Right kidney (tissue), 1 donor: ENCODE measurements at regions not wholly inside any gene's neighbourhood (a gene's known extent, or its start where the extent isn't known, plus 50 kb on each side); places are given as distances from the start of the nearest gene placed in this dataset.

ENCODE experiments used
- DNase-seq: peaks from one replicate; pipeline ENCODE4 v3.0.0-alpha.2; 2016

DNA sequence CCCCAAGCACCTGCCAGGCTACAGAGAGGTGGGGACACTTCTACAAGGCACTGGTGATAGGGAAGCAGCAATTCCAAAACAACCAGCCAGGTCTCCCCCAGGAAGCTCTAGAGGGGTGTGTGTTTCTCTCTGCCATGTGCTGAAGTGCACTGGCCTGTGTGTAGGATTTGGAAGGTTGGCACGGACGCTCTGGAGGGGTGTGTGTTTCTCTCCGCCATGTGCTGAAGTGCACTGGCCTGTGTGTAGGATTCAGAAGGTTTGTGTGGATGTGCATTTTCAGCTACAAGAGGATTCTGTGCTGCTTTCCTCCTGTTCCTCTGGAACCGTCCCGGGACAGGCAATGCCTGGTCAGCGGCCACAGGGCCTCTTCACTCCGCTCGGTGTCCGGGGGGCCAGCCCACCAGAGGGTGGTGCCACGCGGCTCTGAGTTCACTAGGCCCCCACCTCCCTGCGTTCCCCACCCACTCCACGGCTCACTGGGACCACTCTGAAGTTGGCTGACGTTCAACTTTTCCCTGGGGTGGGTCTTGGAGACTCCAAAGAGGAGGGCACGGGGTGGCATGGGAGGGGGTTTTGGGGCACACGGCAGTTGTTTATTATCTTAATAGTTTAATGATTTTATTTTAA is 552.8 kb downstream of the BRD1 start:
- no peak for DNase-seq

DNA sequence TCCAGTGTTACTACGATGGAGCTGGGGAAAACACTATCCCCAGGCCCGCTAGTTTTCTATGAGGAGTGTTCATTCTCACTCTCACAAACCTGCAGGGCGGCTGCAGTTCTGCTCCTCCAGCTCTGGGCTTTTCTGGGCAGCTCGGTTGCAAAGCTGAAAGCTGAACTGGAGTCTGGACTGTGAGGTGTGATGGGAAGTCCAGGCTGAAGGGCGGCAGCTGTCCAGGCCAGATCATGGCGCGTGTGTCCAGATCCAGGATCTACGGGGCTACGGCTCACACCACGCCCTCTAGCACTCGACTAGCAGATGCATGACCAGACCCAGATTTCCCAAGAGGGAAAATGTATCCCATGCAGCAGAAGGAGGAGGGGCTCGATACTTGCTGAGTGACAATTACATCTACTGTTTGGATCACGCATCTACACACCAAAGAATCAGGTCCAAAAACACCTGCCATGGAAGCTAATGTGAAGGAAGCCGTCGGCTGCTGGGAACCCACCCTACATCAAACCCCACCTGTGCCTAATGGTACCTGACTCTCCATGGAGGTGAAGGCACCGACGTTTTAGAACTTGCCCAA is 555.0 kb downstream of the BRD1 start:
- DNase-seq: no peak

DNA sequence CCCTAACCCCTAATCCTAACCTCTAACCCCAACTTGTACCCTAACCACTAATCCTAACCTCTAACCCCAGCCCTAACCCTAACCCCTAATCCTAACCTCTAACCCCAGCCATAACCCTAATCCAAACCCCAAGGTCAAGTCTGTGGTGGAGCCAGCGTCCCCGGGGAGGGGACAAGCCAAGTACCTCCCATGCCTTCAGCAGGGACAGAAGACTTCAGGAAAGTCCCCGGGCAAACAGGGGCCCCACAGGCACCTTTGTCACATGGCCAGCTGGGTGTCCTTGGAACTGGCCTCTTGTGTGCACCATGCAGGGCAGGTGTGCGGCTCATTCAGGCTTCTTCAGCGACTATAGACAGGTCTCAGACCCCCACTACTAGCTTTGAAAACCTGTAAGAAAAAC is 555.8 kb downstream of the BRD1 start:
- DNase-seq: no peak

GRCh38 chr22:49271369-49271727 is 556.3 kb downstream of the BRD1 start:
- DNase-seq: no peak

DNA sequence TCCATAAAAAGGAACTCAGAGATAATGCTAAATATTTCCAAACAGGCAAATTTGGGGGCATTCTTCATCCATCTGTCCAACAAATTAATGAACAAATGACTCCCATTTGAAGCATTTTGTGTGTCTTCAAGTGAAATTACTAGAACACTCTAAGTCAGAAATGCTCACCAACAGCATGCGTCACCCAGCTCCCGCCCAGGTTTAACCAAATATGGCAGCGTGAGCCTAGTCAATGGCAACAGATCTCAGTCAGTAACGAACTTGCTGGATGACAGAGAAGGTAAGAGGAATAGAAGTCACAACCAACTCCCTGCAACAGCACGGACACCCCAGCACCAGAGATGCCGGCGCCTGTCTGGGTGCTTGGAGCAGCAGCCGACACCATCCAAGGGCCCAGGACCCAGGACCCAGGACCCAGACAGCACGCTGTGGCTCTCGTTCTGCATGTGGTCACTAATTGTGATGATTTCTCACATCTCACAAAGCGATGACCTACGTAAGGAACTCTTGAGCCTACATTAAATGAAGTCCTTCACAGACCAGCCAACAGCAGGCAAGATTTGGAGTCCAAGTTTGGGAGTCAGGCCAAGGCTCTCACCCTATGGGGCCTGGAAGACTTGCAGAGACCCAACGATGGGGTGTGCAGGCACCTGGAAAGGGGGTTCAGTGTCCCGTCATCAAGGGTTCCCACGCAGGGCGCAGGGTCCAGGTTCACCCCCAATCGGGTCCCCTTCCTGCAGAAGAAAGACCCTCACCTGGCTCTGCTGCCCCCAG is 556.9 kb downstream of the BRD1 start:
- no peak for DNase-seq

GRCh38 chr22:49269928-49270327 is 557.7 kb downstream of the BRD1 start:
- no peak for DNase-seq

- no peak for DNase-seq
These were observed 558.3 kb downstream of the BRD1 start for GRCh38 chr22:49269371-49269770.

DNA sequence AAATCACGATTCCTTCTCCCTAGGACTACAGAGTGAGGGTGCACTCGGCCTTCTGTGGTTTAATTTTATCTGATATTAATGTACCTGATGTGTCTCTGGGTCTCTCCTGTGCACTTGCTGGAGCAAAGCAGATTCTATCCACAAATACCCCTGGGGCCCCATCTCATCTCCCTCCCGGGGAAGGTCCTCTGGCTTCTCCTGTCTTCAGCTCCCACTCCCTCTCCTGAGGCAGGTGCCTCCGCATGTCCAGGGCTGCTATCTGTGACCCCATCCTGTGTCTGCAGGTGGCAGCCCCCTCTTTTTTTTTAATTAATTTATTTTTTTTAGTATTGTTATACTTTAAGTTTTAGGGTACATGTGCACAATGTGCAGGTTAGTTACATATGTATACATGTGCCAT is 558.7 kb downstream of the BRD1 start:
- no peak for DNase-seq

- no peak for DNase-seq
These were observed 559.7 kb downstream of the BRD1 start for GRCh38 chr22:49267996-49268395.

DNA sequence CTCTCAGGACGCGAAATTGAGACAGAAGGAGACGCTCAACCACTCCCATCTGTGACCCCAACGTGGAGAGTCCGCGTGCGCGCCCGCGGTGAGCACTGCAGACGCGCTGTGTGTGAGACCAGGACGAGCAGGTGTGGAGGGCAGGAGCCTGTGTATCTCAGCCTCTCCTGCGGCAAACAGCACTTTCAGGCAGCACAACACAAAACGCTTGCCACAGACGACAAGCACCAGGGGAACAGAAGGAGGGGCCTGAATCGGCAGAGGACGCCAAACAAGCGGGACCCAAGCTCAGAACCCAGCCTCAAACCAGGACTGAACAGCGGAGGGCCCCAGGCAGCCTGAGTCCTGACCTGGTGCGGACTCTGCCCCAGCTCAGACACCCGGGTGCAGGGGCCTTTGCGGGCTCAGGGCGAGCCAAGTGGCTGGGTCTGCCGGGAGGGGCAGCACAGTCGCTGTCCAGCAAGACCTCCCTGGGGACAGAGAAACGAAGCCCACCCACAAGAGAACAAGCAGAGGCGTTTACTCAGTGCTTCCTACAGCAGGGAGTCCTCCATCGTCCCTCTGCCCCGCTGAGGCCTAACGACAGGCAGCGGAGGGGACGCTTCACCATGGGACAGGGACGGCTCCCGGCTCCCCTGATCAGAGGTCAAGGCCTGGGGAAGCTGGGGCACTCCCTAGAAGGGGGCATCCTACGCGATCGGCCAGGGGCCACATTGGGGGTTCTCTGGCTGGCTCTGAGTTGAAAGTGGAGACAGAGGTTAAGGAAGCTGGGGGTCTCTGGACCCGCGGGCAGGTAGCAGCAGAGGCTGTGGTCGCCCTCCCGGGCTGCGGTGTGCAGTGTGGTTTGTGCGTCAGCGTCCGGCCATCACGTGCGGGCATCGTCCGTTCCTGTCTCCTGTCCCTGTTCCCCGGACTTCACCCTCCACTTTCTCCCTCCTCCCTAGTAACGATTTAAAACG is 560.8 kb downstream of the BRD1 start:
- no peak for DNase-seq

DNA sequence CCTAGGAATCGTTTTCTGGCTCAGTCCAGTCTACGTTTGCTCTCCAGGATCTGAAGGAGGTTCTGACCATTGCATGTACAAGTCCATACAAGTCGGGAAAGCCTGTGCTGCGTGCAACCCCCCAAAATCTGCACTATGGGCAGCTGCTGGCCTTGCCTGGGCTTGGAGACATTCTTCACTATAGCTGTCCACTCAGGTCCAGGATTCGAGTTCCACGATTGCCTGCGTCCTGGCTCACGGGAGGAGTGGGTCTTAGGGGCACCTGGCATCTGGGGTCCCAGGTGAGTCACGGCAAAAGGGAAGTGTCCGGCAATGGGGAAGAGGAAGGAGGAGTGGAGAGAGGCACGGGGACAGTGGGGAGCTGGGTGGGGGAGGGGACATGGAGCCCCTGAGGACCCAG is 563.0 kb downstream of the BRD1 start:
- no peak for DNase-seq

- DNase-seq: no peak
These were observed 564.6 kb downstream of the BRD1 start for GRCh38 chr22:49263101-49263500.

DNA sequence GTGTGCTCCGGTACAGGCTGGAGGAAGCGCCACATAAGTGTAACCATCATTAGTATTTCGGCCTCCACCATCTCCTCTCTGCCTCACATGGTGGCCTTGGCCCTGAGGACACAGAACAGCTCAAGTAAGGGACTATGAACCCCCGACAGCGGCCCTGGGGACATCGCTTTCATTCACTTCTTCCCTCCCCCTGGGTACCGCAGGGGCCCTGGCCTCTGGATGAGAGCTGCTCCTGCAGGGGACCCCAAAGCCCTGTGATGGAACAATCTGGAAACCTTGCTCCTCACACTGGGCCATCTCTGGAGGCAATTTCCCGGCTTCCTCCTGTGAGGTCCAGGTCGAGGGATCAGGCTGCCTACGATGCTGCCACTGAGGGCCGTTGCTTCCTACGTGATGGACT is 565.5 kb downstream of the BRD1 start:
- no peak for DNase-seq

- no peak for DNase-seq
These were observed 566.1 kb downstream of the BRD1 start for GRCh38 chr22:49261616-49262015.

DNA sequence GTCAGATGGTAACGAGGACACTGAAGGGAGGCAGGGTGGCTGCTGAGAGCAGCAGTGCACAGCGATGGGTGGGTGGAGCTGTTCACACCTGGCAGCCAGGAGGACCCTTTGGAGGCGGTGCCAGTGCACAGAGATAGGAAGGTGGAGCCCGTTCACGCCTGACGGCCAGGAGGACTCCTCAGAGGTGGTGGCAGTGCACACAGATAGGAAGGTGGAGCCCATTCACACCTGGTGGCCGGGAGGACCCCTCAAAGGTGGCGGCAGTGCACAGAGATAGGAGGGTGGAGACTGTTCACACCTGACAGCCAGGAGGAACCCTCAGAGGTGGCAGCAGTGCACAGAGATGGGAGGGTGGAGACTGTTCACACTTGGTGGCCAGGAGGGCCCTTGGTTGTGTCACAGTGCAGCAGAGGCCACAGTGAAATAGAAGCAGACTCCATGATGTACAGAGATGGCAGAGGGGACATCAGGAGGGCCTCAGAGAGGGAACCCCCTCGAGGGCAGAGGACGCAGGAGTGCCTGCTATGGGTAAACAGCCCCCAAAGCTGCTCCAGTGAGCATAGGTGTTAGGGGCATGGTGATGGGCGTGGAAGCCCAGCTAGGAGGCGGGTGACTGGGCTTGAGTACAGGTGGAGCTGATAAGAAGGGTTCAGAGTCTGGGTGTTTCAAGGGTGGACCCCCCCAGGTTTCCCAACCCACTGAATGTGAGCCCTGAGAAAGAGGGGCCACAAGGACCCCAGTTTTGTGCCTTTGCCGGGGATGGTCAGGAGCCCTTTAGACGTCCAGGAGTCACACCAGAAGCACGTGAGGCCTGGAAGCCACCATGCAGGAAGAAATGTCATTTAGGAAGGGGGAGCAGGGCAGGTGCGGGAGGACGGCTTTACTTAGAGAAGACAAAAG is 566.7 kb downstream of the BRD1 start:
- no peak for DNase-seq

- no peak for DNase-seq
These were observed 567.6 kb downstream of the BRD1 start for GRCh38 chr22:49259839-49260615.

GRCh38 chr22:49258107-49259010 is 569.3 kb downstream of the BRD1 start:
- DNase-seq: no peak

- DNase-seq: no peak
These were observed 570.1 kb downstream of the BRD1 start for GRCh38 chr22:49257551-49257961.

DNA sequence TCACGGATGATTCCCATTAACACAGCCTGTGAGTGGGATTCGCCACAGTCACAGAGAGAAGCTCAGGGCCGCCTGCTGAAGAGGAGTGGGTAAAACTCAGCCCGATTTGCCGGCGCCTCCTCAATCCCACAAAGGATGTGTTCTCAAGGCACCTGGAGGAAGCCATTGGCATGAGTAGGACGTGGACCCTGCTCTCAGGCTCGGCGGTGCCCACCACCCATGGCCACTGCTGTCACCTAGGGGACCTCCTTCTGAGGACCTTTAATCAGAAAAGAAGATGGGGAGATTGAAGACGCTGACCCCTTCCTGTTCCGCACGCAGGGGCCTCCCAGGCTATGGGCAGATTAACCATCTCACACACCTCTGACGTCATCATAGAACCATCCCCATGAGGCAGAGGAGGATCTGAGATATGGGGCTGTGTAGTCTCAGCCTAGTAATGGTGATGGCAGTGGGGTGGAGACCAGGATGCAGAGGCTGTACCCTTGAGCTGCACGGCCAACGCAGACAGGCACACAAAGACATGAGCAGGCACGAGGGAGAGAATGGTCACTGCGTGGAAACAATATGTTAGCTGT is 571.8 kb downstream of the BRD1 start:
- no peak for DNase-seq
